ENCODE measurements at regions not wholly inside any gene's neighbourhood (a gene's known extent, or its start where the extent isn't known, plus 50 kb on each side); places are given as distances from the start of the nearest gene placed in this dataset.
"Not testable (repeated sequence)": the region's sequence is repeated elsewhere in the genome, so short reads cannot be mapped to it uniquely, and the experiment has no call there.

- DNase-seq (ENCODE audit: low spot score) = no peak
These were observed 277.9 kb upstream of the IRAK1BP1 start for GRCh38 chr6:78589436-78589835.

- no peak for DNase-seq (ENCODE audit: low spot score)
These were observed 273.3 kb upstream of the IRAK1BP1 start for GRCh38 chr6:78593898-78594667.

GRCh38 chr6:78594668-78595066 is 272.7 kb upstream of the IRAK1BP1 start:
- DNase-seq (ENCODE audit: low spot score) = no peak

GRCh38 chr6:78597966-78598365 is 269.4 kb upstream of the IRAK1BP1 start:
- DNase-seq (ENCODE audit: low spot score) = no peak

GRCh38 chr6:78598966-78599365 is 268.4 kb upstream of the IRAK1BP1 start:
- DNase-seq (ENCODE audit: low spot score) = no peak

GRCh38 chr6:78599526-78599925 is 267.8 kb upstream of the IRAK1BP1 start:
- DNase-seq (ENCODE audit: low spot score) = no peak

GRCh38 chr6:78605909-78606446 is 261.4 kb upstream of the IRAK1BP1 start:
- no peak for DNase-seq (ENCODE audit: low spot score)

GRCh38 chr6:78607189-78607588 is 260.2 kb upstream of the IRAK1BP1 start:
- no peak for DNase-seq (ENCODE audit: low spot score)

GRCh38 chr6:78611102-78611620 is 256.2 kb upstream of the IRAK1BP1 start:
- DNase-seq (ENCODE audit: low spot score) = no peak

GRCh38 chr6:78611886-78612480 is 255.4 kb upstream of the IRAK1BP1 start:
- peak; percentile 10 for DNase-seq (ENCODE audit: low spot score)

GRCh38 chr6:78614961-78615360 is 252.4 kb upstream of the IRAK1BP1 start:
- no peak for DNase-seq (ENCODE audit: low spot score)

- DNase-seq (ENCODE audit: low spot score) = no peak
These were observed 251.9 kb upstream of the IRAK1BP1 start for GRCh38 chr6:78615430-78615904.

GRCh38 chr6:78618970-78619369 is 248.4 kb upstream of the IRAK1BP1 start:
- no peak for DNase-seq (ENCODE audit: low spot score)

- DNase-seq (ENCODE audit: low spot score) = no peak
These were observed 243.8 kb upstream of the IRAK1BP1 start for GRCh38 chr6:78623554-78623953.

GRCh38 chr6:78629154-78629721 is 238.1 kb upstream of the IRAK1BP1 start:
- no peak for DNase-seq (ENCODE audit: low spot score)

GRCh38 chr6:78629836-78630235 is 237.5 kb upstream of the IRAK1BP1 start:
- DNase-seq (ENCODE audit: low spot score) = no peak

GRCh38 chr6:78631976-78632375 is 235.4 kb upstream of the IRAK1BP1 start:
- no peak for DNase-seq (ENCODE audit: low spot score)

GRCh38 chr6:78639111-78640110 is 227.9 kb upstream of the IRAK1BP1 start:
- DNase-seq (ENCODE audit: low spot score) = no peak

- DNase-seq (ENCODE audit: low spot score) = not testable (repeated sequence)
These were observed 223.4 kb upstream of the IRAK1BP1 start for GRCh38 chr6:78643976-78644375.

GRCh38 chr6:78646542-78647415 is 220.6 kb upstream of the IRAK1BP1 start:
- not testable (repeated sequence) for DNase-seq (ENCODE audit: low spot score)
